B cell (primary cell): ENCODE measurements at regions not wholly inside any gene's neighbourhood (a gene's known extent, or its start where the extent isn't known, plus 50 kb on each side); places are given as distances from the start of the nearest gene placed in this dataset.

Source experiments
- EZH2 ChIP-seq: IDR thresholded peaks from 2 replicates; pipeline ENCODE4 v1.6.1; 2012; ENCODE audit warnings: borderline replicate concordance, low read depth, mild to moderate bottlenecking, moderate library complexity, low read length; ENCODE audit not compliant: insufficient read depth, poor library complexity, severe bottlenecking
- TF ChIP-seq, protein P1 (sequence below): fragments of 200-600 bp; IDR thresholded peaks from one replicate; pipeline ENCODE4 v1.8.0; 2022; ENCODE audit warnings: antibody characterized with exemption, mild to moderate bottlenecking

DNA sequence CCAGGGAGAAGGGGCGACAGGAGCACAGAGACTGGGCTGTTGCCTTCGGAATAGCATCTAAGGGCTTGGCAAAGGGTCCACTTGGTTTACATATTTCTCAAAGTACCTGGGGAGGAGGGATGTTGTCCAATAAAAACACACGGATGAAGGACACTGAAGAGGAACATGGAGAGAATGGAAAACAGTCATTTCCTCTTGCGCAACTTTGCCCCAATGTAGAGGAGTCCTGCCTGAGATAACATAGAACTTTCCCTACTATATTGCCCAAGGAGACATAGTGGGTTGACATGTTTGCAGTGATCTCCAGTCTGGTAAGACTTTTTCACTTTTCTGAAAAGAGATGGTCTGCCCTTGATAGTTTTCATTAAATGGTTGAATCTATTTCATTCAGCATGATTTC is 468.8 kb upstream of the SUCLG2 start:
- TF ChIP-seq, protein P1, sequence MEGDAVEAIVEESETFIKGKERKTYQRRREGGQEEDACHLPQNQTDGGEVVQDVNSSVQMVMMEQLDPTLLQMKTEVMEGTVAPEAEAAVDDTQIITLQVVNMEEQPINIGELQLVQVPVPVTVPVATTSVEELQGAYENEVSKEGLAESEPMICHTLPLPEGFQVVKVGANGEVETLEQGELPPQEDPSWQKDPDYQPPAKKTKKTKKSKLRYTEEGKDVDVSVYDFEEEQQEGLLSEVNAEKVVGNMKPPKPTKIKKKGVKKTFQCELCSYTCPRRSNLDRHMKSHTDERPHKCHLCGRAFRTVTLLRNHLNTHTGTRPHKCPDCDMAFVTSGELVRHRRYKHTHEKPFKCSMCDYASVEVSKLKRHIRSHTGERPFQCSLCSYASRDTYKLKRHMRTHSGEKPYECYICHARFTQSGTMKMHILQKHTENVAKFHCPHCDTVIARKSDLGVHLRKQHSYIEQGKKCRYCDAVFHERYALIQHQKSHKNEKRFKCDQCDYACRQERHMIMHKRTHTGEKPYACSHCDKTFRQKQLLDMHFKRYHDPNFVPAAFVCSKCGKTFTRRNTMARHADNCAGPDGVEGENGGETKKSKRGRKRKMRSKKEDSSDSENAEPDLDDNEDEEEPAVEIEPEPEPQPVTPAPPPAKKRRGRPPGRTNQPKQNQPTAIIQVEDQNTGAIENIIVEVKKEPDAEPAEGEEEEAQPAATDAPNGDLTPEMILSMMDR, result no peak
- no peak for TF ChIP-seq EZH2
